ENCODE measurements at regions not wholly inside any gene's neighbourhood (a gene's known extent, or its start where the extent isn't known, plus 50 kb on each side); places are given as distances from the start of the nearest gene placed in this dataset.
A peak's percentile ranks its signal among the peaks of the same experiment; 100 is the strongest.

GRCh38 chr12:19954163-19954562, 414.2 kb upstream of the PDE3A start:
- Mint-ChIP-seq H3K4me3 (ENCODE audit: unreplicated experiment) (no peak overlapping the region), H3K9me3 (ENCODE audit: low read depth) (no peaks in the 10 kb centered on the region), H3K36me3 (ENCODE audit: low read depth) (no peaks in the 10 kb centered on the region), H3K27me3 (ENCODE audit: low read depth) (no peaks in the 10 kb centered on the region), H3K4me1 (ENCODE audit: low read depth) (peaks cover 16% of the 10 kb centered on the region), H3K27ac (ENCODE audit: unreplicated experiment) (no peak overlapping the region)
- DNase-seq (ENCODE audit: low spot score) = no peak
- TF ChIP-seq CTCF (IDR thresholded peaks at IDR 0.05) = no peak

- H3K4me3 Mint-ChIP-seq (ENCODE audit: unreplicated experiment) = no peak overlapping the region
- no peaks in the 10 kb centered on the region for H3K36me3 Mint-ChIP-seq (ENCODE audit: low read depth)
- DNase-seq (ENCODE audit: low spot score) = no peak
- no peak for TF ChIP-seq CTCF (IDR thresholded peaks at IDR 0.05)
- H3K9me3 Mint-ChIP-seq (ENCODE audit: low read depth) = no peaks in the 10 kb centered on the region
- H3K27me3 Mint-ChIP-seq (ENCODE audit: low read depth) = no peaks in the 10 kb centered on the region
- H3K27ac Mint-ChIP-seq (ENCODE audit: unreplicated experiment) = no peak overlapping the region
- peaks cover 33% of the 10 kb centered on the region for H3K4me1 Mint-ChIP-seq (ENCODE audit: low read depth)
These were observed 410.8 kb upstream of the PDE3A start for GRCh38 chr12:19957308-19958125.

GRCh38 chr12:19958389-19958788, 409.9 kb upstream of the PDE3A start:
- H3K4me1 Mint-ChIP-seq (ENCODE audit: low read depth) = peaks cover 28% of the 10 kb centered on the region
- TF ChIP-seq CTCF (IDR thresholded peaks at IDR 0.05) = no peak
- no peak overlapping the region for H3K27ac Mint-ChIP-seq (ENCODE audit: unreplicated experiment)
- no peak for DNase-seq (ENCODE audit: low spot score)
- H3K36me3 Mint-ChIP-seq (ENCODE audit: low read depth) = no peaks in the 10 kb centered on the region
- H3K27me3 Mint-ChIP-seq (ENCODE audit: low read depth) = no peaks in the 10 kb centered on the region
- H3K4me3 Mint-ChIP-seq (ENCODE audit: unreplicated experiment) = no peak overlapping the region
- H3K9me3 Mint-ChIP-seq (ENCODE audit: low read depth) = no peaks in the 10 kb centered on the region

GRCh38 chr12:19959353-19959752, 409.0 kb upstream of the PDE3A start:
- Mint-ChIP-seq H3K4me1 (ENCODE audit: low read depth) (peaks cover 19% of the 10 kb centered on the region), H3K27ac (ENCODE audit: unreplicated experiment) (peak overlapping the region; percentile 30), H3K9me3 (ENCODE audit: low read depth) (no peaks in the 10 kb centered on the region), H3K4me3 (ENCODE audit: unreplicated experiment) (no peak overlapping the region), H3K27me3 (ENCODE audit: low read depth) (no peaks in the 10 kb centered on the region), H3K36me3 (ENCODE audit: low read depth) (no peaks in the 10 kb centered on the region)
- DNase-seq (ENCODE audit: low spot score) = no peak
- no peak for TF ChIP-seq CTCF (IDR thresholded peaks at IDR 0.05)

GRCh38 chr12:19960527-19960926, 407.8 kb upstream of the PDE3A start:
- Mint-ChIP-seq H3K27me3 (ENCODE audit: low read depth) (no peaks in the 10 kb centered on the region), H3K36me3 (ENCODE audit: low read depth) (no peaks in the 10 kb centered on the region), H3K9me3 (ENCODE audit: low read depth) (no peaks in the 10 kb centered on the region), H3K4me3 (ENCODE audit: unreplicated experiment) (no peak overlapping the region), H3K4me1 (ENCODE audit: low read depth) (peaks cover 18% of the 10 kb centered on the region), H3K27ac (ENCODE audit: unreplicated experiment) (no peak overlapping the region)
- DNase-seq (ENCODE audit: low spot score) = no peak
- no peak for TF ChIP-seq CTCF (IDR thresholded peaks at IDR 0.05)

All from chondrocyte (in vitro differentiated cells).